A673 (cell line): ENCODE measurements at regions not wholly inside any gene's neighbourhood (a gene's known extent, or its start where the extent isn't known, plus 50 kb on each side); places are given as distances from the start of the nearest gene placed in this dataset.

Source experiments
- BruUV-seq: library from RNA; stranded (reverse); fragments of 400-500 nt; replicated peaks from 2 replicates; lab custom pipeline; 2021; lab: Mats Ljungman, UMichigan
- CTCF ChIA-PET: fragments of 300-600 bp; sonication (Branson Sonifier 250); formaldehyde crosslinking; loops from one replicate; lab custom pipeline; 2022; ENCODE audit warnings: antibody characterized with exemption; lab: Charles Lee
- POLR2A ChIA-PET: fragments of 300-600 bp; sonication (Branson Sonifier 250); formaldehyde crosslinking; loops from one replicate; lab custom pipeline; 2022; ENCODE audit warnings: antibody characterized with exemption; ENCODE audit not compliant: low non-redundant PET; lab: Charles Lee
- DNase-seq: peaks from one replicate; pipeline ENCODE4 v3.0.0-alpha.2; 2015; ENCODE audit warnings: low spot score
- H3K27ac ChIP-seq: fragments of 200-600 bp; sonication (generic); 2 replicates; pipeline ENCODE4 v1.5.1; 2016; ENCODE audit warnings: mixed run types, low read depth, mild to moderate bottlenecking, mixed read lengths, antibody characterized with exemption, low read length; ENCODE audit not compliant: poor library complexity, severe bottlenecking
- H3K27me3 ChIP-seq: fragments of 200-600 bp; sonication (generic); replicated peaks from 2 replicates; pipeline ENCODE4 v1.6.1; 2017; ENCODE audit warnings: mixed run types, low read depth, mild to moderate bottlenecking, mixed read lengths, antibody characterized with exemption, low read length; ENCODE audit not compliant: insufficient read depth, poor library complexity
- H3K36me3 ChIP-seq: fragments of 200-600 bp; sonication (generic); 2 replicates; pipeline ENCODE4 v1.6.1; 2016; ENCODE audit warnings: mixed run types, mild to moderate bottlenecking, mixed read lengths, antibody characterized with exemption, low read length; ENCODE audit not compliant: insufficient read depth, poor library complexity, severe bottlenecking
- H3K4me1 ChIP-seq: fragments of 200-600 bp; sonication (generic); 2 replicates; pipeline ENCODE4 v1.6.1; 2017; ENCODE audit warnings: mixed run types, mild to moderate bottlenecking, mixed read lengths, antibody characterized with exemption, low read length; ENCODE audit not compliant: insufficient read depth, poor library complexity, severe bottlenecking
- H3K4me3 ChIP-seq: fragments of 200-600 bp; sonication (generic); 2 replicates; pipeline ENCODE4 v1.5.1; 2016; ENCODE audit warnings: low read depth, mixed run types, mild to moderate bottlenecking, mixed read lengths, low read length; ENCODE audit not compliant: poor library complexity, severe bottlenecking
- H3K9me3 ChIP-seq: fragments of 200-600 bp; sonication (generic); 2 replicates; pipeline ENCODE4 v1.6.1; 2016; ENCODE audit warnings: mixed run types, low read depth, mild to moderate bottlenecking, mixed read lengths, antibody characterized with exemption, low read length; ENCODE audit not compliant: poor library complexity, severe bottlenecking
- CTCF ChIP-seq: fragments of 300-800, 200-600 bp; sonication (generic); conservative IDR thresholded peaks from 2 replicates; pipeline ENCODE4 v1.5.1; 2017; ENCODE audit warnings: low read depth, mild to moderate bottlenecking, antibody characterized with exemption, low read length, moderate library complexity, mixed read lengths
- EZH2 ChIP-seq: fragments of 200-600 bp; sonication (generic); IDR thresholded peaks from 2 replicates; pipeline ENCODE4 v1.6.1; 2017; ENCODE audit warnings: borderline replicate concordance, low read depth, mild to moderate bottlenecking, mixed read lengths, antibody characterized with exemption, low read length; ENCODE audit not compliant: poor library complexity, severe bottlenecking
- intact Hi-C: fragments of 100-400 bp; cut with micrococcal nuclease; formaldehyde crosslinking; loops from one replicate; pipeline ENCODE4 v1.10.0; 2022; ENCODE audit not compliant: unreplicated experiment

- Histone ChIP-seq H3K27ac (no peak overlapping the region), H3K4me1 (no peaks in the 10 kb centered on the region), H3K27me3 (peaks cover 2% of the 10 kb centered on the region), H3K9me3 (no peaks in the 10 kb centered on the region), H3K4me3 (no peak overlapping the region), H3K36me3 (no peaks in the 10 kb centered on the region)
- ChIA-PET POLR2A (no interaction called here), CTCF (no interaction called here)
- intact Hi-C loops: no loop called here
- no TSS peak for BruUV-seq
- no peak for TF ChIP-seq CTCF
- TF ChIP-seq EZH2: no peak
- DNase-seq: peak; percentile 9
Measured at GRCh38 chr9:69981686-69982445, 61.8 kb upstream of the MAMDC2 start.

GRCh38 chr9:69984831-69985230, 58.8 kb upstream of the MAMDC2 start:
- no peak for DNase-seq
- H3K27me3 ChIP-seq: peaks cover 24% of the 10 kb centered on the region
- ChIA-PET CTCF (no interaction called here), POLR2A (no interaction called here)
- no peak overlapping the region for H3K4me3 ChIP-seq
- intact Hi-C loops: no loop called here
- TF ChIP-seq EZH2: no peak
- no peak for TF ChIP-seq CTCF
- BruUV-seq: no TSS peak
- no peak overlapping the region for H3K27ac ChIP-seq
- no peaks in the 10 kb centered on the region for H3K9me3 ChIP-seq
- no peaks in the 10 kb centered on the region for H3K4me1 ChIP-seq
- H3K36me3 ChIP-seq: no peaks in the 10 kb centered on the region

GRCh38 chr9:69985971-69986370, 57.7 kb upstream of the MAMDC2 start:
- H3K27me3 ChIP-seq: peaks cover 25% of the 10 kb centered on the region
- no peak for DNase-seq
- H3K27ac ChIP-seq: no peak overlapping the region
- no peaks in the 10 kb centered on the region for H3K9me3 ChIP-seq
- TF ChIP-seq EZH2: no peak
- TF ChIP-seq CTCF: no peak
- H3K36me3 ChIP-seq: no peaks in the 10 kb centered on the region
- H3K4me1 ChIP-seq: no peaks in the 10 kb centered on the region
- no peak overlapping the region for H3K4me3 ChIP-seq
- intact Hi-C loops: no loop called here
- ChIA-PET CTCF (no interaction called here), POLR2A (no interaction called here)
- no TSS peak for BruUV-seq
